ENCODE measurements at regions not wholly inside any gene's neighbourhood (a gene's known extent, or its start where the extent isn't known, plus 50 kb on each side); places are given as distances from the start of the nearest gene placed in this dataset.

DNA sequence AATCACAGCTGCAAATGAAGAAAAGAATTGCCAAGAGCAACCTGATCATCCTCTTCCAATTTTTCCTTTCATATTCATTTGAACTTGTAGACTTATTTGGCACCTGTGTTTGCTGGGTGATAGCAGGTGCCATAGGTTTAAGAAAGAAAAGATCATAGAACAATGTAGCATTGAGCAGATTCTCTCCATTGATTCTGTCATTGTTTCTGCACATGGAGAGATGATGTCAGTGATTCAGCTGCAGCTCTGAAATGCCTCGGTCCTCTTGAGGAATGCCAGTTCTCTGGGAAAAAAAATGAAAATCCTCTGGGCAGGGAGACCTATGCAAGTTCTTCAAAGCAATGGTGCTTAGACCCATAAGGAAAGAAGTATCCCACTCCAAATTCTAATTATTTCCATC is 418.1 kb upstream of the KLF4 start:
- TF ChIP-seq, protein P1, sequence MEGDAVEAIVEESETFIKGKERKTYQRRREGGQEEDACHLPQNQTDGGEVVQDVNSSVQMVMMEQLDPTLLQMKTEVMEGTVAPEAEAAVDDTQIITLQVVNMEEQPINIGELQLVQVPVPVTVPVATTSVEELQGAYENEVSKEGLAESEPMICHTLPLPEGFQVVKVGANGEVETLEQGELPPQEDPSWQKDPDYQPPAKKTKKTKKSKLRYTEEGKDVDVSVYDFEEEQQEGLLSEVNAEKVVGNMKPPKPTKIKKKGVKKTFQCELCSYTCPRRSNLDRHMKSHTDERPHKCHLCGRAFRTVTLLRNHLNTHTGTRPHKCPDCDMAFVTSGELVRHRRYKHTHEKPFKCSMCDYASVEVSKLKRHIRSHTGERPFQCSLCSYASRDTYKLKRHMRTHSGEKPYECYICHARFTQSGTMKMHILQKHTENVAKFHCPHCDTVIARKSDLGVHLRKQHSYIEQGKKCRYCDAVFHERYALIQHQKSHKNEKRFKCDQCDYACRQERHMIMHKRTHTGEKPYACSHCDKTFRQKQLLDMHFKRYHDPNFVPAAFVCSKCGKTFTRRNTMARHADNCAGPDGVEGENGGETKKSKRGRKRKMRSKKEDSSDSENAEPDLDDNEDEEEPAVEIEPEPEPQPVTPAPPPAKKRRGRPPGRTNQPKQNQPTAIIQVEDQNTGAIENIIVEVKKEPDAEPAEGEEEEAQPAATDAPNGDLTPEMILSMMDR (conservative IDR thresholded peaks at IDR 0.05; ENCODE audit: low read depth in 2 of 2), result no peak
- TF ChIP-seq EZH2phosphoT487 (IDR thresholded peaks at IDR 0.05; ENCODE audit: unreplicated experiment) (no peak), EZH2 (IDR thresholded peaks at IDR 0.05; ENCODE audit: low read depth, unreplicated experiment) (no peak), POLR2AphosphoS5 (IDR thresholded peaks at IDR 0.05; ENCODE audit: low read depth) (no peak), STAT1 (IDR thresholded peaks at IDR 0.05; ENCODE audit: unreplicated experiment) (no peak), JUNB (IDR thresholded peaks at IDR 0.05; ENCODE audit: unreplicated experiment) (no peak)
- TF ChIP-seq, protein P2, sequence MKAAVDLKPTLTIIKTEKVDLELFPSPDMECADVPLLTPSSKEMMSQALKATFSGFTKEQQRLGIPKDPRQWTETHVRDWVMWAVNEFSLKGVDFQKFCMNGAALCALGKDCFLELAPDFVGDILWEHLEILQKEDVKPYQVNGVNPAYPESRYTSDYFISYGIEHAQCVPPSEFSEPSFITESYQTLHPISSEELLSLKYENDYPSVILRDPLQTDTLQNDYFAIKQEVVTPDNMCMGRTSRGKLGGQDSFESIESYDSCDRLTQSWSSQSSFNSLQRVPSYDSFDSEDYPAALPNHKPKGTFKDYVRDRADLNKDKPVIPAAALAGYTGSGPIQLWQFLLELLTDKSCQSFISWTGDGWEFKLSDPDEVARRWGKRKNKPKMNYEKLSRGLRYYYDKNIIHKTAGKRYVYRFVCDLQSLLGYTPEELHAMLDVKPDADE (IDR thresholded peaks at IDR 0.05), result no peak
- TF ChIP-seq, protein P3, sequence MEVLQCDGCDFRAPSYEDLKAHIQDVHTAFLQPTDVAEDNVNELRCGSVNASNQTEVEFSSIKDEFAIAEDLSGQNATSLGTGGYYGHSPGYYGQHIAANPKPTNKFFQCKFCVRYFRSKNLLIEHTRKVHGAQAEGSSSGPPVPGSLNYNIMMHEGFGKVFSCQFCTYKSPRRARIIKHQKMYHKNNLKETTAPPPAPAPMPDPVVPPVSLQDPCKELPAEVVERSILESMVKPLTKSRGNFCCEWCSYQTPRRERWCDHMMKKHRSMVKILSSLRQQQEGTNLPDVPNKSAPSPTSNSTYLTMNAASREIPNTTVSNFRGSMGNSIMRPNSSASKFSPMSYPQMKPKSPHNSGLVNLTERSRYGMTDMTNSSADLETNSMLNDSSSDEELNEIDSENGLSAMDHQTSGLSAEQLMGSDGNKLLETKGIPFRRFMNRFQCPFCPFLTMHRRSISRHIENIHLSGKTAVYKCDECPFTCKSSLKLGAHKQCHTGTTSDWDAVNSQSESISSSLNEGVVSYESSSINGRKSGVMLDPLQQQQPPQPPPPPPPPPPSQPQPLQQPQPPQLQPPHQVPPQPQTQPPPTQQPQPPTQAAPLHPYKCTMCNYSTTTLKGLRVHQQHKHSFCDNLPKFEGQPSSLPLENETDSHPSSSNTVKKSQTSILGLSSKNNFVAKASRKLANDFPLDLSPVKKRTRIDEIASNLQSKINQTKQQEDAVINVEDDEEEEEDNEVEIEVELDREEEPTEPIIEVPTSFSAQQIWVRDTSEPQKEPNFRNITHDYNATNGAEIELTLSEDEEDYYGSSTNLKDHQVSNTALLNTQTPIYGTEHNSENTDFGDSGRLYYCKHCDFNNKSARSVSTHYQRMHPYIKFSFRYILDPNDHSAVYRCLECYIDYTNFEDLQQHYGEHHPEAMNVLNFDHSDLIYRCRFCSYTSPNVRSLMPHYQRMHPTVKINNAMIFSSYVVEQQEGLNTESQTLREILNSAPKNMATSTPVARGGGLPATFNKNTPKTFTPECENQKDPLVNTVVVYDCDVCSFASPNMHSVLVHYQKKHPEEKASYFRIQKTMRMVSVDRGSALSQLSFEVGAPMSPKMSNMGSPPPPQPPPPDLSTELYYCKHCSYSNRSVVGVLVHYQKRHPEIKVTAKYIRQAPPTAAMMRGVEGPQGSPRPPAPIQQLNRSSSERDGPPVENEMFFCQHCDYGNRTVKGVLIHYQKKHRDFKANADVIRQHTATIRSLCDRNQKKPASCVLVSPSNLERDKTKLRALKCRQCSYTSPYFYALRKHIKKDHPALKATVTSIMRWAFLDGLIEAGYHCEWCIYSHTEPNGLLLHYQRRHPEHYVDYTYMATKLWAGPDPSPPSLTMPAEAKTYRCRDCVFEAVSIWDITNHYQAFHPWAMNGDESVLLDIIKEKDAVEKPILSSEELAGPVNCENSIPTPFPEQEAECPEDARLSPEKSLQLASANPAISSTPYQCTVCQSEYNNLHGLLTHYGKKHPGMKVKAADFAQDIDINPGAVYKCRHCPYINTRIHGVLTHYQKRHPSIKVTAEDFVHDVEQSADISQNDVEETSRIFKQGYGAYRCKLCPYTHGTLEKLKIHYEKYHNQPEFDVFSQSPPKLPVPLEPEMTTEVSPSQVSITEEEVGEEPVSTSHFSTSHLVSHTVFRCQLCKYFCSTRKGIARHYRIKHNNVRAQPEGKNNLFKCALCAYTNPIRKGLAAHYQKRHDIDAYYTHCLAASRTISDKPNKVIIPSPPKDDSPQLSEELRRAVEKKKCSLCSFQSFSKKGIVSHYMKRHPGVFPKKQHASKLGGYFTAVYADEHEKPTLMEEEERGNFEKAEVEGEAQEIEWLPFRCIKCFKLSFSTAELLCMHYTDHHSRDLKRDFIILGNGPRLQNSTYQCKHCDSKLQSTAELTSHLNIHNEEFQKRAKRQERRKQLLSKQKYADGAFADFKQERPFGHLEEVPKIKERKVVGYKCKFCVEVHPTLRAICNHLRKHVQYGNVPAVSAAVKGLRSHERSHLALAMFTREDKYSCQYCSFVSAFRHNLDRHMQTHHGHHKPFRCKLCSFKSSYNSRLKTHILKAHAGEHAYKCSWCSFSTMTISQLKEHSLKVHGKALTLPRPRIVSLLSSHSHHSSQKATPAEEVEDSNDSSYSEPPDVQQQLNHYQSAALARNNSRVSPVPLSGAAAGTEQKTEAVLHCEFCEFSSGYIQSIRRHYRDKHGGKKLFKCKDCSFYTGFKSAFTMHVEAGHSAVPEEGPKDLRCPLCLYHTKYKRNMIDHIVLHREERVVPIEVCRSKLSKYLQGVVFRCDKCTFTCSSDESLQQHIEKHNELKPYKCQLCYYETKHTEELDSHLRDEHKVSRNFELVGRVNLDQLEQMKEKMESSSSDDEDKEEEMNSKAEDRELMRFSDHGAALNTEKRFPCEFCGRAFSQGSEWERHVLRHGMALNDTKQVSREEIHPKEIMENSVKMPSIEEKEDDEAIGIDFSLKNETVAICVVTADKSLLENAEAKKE (CRISPR knock-in tag; IDR thresholded peaks at IDR 0.05), result no peak
- TF ChIP-seq, protein P4, sequence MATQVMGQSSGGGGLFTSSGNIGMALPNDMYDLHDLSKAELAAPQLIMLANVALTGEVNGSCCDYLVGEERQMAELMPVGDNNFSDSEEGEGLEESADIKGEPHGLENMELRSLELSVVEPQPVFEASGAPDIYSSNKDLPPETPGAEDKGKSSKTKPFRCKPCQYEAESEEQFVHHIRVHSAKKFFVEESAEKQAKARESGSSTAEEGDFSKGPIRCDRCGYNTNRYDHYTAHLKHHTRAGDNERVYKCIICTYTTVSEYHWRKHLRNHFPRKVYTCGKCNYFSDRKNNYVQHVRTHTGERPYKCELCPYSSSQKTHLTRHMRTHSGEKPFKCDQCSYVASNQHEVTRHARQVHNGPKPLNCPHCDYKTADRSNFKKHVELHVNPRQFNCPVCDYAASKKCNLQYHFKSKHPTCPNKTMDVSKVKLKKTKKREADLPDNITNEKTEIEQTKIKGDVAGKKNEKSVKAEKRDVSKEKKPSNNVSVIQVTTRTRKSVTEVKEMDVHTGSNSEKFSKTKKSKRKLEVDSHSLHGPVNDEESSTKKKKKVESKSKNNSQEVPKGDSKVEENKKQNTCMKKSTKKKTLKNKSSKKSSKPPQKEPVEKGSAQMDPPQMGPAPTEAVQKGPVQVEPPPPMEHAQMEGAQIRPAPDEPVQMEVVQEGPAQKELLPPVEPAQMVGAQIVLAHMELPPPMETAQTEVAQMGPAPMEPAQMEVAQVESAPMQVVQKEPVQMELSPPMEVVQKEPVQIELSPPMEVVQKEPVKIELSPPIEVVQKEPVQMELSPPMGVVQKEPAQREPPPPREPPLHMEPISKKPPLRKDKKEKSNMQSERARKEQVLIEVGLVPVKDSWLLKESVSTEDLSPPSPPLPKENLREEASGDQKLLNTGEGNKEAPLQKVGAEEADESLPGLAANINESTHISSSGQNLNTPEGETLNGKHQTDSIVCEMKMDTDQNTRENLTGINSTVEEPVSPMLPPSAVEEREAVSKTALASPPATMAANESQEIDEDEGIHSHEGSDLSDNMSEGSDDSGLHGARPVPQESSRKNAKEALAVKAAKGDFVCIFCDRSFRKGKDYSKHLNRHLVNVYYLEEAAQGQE (IDR thresholded peaks at IDR 0.05; ENCODE audit: unreplicated experiment), result no peak

Data from GM23338 (cell line).